ENCODE measurements at regions not wholly inside any gene's neighbourhood (a gene's known extent, or its start where the extent isn't known, plus 50 kb on each side); places are given as distances from the start of the nearest gene placed in this dataset.

DNA sequence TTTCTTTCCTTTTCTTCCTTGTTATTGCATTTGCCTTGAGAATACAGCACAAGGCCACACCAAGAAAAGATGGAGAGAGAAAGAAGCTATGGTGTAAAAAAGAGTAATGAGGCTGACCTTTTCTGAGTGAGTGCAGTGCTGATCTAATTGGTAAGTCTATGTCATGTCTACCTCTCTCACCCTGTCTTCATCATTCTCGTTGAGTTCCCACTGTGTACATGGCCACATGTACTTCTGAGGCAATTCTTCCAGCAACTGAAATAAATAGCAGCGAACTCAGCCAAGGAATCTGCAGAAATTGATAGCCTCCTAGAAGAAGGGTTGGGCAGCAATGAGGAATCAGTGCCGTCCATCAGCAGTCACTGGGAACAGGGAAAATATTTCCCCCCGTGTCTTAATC lies 367.2 kb upstream of the SPTLC3 start:
- DNase-seq, result no peak

DNA sequence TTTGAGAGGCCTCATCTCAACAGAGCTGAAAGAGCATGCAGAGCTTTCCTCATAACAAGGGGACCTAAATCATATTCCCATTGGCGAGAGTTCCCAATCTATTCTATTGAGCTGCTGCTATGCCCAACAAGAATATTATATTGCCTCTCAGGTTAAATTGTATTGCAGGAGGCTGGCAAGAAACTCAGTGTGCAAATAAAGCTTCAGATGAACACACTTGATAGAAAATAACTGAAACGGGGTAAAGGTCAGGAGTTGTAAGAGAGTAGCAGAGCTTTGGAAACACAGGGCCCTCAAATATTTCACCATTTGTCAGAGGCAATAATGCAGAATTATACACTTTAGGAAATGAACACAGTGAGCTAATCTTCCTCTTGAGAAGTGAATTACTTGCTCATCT lies 364.3 kb upstream of the SPTLC3 start:
- DNase-seq, result no peak

DNA sequence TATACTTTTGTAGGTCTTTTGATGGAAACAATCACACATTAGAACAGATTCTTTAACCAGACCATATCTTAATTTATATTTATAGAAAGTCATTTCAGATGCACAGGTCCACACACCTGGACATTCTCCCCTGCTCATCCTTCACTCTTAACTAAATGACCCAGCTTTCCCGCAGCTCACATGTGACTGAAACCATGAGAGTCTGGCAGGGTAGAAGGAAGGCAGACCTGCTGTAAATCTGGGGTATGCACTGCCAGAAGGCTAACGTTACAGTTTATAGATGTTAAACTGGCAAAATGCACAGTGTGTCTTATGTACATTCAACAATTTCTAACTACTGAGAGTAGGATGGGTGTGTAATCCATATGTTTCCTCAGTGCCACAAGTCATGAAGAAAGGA lies 359.5 kb upstream of the SPTLC3 start:
- DNase-seq, result no peak

DNA sequence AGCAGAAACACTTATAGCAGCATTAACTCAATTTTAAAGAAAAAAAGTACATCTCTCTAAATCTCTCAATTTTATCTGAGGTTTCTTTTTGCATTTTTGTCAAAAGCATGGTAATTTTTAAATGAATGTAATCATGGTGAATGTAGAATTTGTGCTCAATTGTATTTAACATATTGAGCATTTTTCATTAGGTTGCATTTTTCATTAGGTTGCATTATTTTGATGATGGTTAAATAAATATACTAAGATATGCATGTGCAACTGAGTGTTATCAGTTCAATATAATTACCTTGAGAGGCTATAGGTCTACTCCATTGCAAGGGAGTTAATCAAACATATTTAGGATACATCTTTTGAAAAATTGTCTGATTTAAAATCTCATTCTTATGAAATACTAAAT lies 355.1 kb upstream of the SPTLC3 start:
- no peak for DNase-seq

DNA sequence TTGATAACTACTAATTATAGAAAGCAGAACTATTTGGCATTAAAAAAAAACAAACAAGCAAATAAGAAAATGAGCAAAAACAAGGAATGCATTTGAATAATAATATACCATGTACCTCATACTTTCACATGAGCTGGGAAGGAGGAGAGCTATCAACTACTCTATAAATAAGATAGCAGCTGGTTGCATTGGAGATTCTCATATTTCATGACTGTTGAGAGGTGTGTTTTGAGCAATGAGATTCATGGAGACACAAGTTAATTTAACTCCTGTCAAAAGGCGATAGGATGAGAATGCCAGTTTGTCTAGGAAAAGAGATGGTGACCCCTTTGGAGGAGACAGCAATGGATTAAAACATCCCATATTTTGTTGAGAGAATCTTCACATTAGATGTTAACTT lies 348.8 kb upstream of the SPTLC3 start:
- DNase-seq, result no peak

DNA sequence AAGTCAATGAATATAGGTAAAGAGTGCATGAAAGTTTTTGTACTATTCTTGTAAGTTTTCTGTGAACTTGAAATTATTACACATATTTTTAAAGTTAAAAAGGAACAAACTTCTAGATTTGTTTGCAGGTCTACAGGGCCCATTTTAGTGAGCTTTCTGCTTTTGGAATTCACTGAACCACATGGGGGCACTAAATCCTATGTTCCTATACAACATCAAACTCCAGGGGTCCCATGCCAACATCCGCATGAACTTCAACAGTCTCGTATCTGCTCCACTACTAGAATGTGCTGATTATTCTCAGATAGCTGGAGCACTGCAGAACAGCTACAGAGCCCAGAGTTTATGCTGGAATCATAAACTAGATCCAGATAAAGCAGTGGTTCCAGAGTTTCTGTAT lies 347.9 kb upstream of the SPTLC3 start:
- DNase-seq, result no peak

DNA sequence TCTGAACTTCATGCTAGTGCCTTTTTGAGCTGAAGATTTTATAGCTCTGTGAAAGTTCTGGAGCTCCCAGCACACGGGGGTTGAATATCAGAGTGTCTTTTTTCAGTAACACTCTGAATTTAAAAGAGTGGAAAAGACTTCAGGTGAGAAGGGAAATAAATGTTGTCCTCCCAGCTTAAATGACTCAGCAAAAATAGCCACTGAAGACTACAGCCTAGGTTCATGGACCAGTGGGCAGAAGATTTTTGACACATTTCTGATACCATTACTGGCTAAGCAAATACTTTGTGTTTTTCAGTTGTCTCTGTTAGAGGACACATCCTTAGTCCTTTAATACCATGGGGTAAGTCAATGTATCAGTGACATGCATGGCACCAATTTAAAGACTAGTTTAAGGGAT lies 338.5 kb upstream of the SPTLC3 start:
- no peak for DNase-seq

DNA sequence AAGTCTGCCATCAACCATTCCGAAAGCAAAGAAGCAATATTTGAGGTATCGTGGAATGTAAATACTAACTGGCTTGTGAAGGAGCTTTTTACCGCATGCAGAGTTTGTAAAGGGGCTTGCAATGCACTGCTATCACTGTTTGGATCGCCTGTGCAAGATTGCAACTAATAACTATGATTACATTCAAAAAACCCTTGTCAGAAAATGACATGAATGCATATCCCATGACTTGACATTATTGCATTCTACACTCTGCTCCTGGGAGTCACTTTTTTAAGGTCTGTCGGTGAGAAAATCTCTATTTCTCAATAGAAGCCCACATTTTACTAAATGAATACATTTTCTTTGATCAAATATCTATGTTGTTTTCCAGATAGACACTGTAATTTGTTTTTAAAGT lies 335.4 kb upstream of the SPTLC3 start:
- no peak for DNase-seq

DNA sequence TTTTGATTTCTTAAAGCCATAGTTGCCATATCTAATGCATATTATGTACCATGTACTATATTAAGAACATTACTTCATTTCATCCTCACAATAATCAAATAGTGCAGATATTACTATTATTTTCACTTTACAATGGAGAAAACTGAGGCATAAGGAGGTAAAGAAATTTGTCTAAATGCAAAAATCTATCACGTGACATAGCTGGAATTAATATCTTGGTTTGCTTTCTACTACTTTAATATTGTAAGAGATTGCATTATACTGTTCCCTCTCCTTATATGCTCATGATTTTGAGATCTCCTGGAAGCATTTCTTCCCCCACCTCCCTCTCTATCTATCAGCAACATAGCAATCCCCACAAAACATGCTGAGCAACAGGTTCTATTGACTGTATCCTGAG lies 330.8 kb upstream of the SPTLC3 start:
- no peak for DNase-seq

DNA sequence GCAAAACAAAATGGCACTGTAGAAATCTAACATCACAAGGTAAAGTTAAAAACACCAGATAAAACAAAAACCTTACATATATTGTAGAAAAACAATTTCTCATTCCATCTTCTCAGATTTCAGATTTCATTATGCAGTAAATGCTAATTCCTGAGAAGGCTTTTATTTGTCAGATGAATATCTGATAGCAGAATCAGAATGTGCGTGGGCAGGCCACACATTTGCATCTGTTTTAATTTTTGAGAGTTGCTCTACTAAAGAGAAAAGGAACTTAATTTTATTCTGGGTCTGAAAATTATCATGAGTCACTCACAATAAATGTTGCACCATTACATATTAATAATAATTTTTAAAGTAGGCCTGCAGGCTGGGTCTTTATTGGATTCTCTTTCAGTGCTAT lies 329.3 kb upstream of the SPTLC3 start:
- DNase-seq, result peak in 8 of 56 donors; percentile 0 to 27 (median 6)

DNA sequence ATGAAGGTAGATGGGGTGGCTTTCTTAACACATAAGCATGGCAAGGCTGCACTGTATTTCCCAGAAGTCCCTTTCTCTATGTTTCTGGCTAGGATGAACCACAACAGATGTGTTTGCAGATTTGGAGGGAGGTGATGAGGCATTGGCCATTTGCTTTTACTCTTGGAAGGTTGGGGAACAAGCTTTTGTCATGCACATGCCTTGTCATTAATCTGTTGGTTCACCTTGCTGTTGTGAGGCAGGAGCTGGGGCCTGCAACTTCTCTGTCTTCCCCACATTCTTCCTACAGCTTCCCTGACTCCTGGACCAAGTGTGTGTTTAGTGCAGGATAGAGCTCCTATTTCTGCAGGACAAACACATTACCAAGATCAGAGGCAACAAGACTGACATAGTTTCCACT lies 326.2 kb upstream of the SPTLC3 start:
- no peak for DNase-seq

DNA sequence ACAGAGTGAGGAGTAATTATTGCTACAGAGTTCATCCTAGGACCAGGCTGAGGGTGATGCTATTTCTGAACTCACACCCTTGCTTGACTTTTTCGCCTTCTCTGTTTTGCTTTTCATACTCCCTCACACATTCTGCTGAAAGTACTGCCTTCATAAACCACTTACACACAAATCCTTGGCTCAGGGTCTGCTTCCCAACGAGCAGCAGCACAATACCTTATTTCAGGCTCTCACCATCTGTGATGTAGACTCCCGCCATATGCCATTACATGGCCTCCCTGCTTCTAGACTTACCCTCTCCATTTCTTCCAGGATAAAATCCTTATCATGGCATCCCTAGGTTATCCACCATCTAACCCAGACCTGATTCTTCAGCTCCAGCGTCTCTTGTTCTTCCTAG lies 321.3 kb upstream of the SPTLC3 start:
- peak in 2 of 56 donors; percentile 2 to 3 for DNase-seq

DNA sequence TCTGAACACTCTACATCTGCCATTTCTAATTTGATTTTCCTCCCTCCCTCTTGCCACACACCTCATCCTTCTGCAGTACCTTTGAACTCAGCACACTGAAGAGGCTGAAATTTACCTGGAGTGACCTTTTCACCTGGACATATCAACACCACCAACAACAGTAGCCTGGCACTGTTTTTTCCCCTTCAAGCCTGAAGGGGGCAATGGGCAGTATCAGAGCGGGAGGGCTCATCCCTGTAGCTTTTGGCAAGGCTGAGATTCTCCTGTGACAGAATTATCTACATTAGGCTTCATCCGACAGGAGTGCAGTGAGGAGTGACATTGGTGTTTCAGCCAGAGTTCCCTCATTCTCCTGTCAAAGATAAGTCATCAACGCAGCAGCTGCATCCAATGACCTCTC lies 312.8 kb upstream of the SPTLC3 start:
- no peak for DNase-seq

DNA sequence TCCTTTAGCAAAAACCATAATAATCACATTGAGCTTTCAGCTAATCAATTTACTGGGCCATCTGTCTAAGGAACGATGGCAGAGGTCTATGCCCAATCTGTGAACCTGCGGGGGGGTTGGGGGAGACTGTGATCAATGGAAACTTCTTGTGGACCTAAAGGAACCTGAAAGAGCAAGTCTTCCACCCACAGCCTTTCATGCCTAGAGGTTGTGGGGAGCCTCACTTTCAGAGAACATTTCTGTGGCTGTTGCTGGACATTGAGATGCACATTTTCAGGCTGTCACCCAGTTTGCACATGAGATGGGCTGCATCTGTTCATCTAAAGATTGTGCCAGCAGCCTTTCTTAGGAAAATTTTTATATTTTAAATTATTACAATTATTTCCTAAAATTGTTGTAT lies 310.0 kb upstream of the SPTLC3 start:
- DNase-seq, result no peak

DNA sequence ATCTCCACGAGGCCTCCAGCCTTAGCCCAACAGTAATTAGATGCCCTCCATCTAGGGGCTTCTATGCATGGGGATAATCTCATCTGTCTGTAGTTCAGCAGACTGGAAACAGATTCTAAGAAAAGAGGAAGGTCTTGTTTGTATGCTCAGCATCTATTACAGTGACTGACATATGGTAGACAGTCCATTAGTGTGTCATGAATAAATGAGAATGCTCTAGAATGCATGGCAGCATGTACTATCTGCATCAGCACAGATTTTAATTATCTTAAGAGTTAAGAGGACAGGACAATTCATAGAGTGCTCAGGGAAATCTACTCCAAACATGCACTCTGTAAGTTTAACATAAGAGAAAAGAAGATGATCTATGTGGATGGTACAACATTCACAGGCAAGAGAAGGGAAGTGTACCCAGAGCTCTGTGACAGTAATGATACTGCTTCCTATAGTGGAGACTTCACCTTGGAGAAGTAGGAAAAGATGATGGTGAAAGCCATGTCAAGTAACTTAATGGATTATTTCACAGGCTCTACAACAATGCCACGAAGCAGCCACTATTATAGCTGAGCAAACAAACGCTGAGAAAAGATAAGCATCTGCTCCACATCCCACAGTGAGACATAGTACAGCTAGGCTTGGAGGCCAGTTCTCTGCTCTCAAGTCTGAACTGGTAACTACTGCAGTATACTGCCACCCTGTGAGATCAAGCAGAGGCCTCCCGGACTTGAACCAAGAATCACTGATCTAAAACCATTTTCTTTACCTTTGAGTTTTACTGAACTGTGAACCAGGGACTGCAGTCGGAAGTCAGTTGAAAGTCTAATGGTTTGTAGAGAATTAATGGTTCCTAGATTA lies 309.2 kb upstream of the SPTLC3 start:
- no peak for DNase-seq

DNA sequence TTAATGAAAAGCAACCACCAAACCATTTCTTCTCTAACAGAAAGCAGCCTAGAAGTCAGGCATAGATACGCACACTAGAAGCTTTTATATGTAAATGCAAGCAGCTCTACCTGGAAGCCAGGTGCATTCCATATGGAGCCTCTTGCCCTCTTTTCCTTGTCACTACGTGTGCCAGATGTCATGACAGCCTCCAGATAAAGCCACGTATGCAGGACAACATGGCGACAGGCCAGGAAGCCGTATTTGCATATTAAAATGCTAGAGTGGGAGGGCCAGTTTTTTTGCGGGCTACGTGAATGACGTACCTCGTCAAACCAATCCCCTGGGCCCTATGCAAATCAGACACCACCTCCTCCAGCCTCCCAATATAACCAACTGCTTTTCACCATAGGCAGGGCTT lies 308.1 kb upstream of the SPTLC3 start:
- no peak for DNase-seq

DNA sequence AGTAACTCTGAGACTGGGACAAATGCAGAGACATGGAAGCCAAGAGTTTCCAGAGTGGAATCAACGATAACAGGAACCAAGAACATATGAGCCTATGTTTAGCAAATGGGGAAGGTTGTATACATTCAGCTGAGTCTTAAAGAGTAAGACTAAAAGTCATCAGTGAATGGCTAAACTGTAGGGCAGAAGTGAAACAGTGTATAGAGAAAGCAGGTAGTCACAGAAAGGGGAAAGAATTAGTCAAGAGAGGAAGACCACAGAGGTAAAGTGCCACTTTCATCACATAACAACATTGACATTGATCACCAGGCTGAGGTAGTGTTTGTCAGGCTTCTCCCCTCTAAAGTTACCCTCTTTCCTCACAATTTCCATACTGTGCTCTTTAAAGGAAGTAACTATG lies 306.5 kb upstream of the SPTLC3 start:
- no peak for DNase-seq

DNA sequence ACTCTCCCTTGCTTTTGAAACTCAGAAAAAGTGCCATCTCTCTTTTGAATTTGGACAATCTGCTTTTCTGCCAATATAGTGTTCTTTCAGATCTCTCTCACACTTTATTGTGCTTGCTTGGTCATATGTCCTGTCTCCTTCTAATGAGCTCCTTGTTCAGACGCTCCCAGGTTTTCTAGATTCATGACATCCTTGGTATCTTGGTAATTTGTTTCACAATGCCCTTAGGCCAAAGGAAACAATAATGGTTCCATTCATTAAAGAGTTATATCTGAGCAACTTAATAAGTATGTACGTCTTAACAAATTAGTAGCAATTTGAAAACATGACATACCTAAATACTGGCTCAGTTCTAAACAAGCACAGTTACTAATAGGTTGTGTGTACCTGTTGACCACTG lies 293.4 kb upstream of the SPTLC3 start:
- no peak for DNase-seq

DNA sequence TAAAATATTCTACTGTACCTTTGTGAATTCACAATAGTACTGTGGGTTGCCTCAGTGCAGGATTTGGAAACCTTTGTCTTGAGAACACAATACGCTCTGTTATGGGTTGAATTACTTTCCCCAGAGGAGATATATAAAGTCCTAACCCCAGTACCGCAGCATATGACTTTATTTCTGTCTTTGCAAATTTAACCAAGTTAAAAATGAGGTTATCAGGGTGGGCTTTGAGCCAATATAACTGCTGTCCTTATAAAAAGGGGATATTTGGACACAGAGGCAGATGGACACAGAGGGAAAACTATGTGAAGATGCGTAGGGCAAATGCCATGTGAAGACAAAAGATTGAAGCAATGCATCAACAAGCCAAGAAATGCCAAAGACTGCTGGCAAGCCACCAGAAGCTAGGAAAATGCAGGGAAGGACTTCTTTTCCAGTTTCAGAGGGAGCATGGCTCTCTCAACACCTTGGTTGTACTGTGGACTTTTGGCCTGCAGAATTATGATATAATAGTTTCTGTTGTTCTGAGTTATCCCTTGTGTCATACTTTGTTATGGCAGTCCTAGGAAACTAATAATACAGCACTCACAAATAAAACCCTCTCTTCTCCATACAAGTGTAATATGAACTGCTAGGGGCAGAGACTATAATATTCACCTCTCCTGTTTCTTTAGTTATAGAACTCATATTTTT lies 292.6 kb upstream of the SPTLC3 start:
- no peak for DNase-seq

DNA sequence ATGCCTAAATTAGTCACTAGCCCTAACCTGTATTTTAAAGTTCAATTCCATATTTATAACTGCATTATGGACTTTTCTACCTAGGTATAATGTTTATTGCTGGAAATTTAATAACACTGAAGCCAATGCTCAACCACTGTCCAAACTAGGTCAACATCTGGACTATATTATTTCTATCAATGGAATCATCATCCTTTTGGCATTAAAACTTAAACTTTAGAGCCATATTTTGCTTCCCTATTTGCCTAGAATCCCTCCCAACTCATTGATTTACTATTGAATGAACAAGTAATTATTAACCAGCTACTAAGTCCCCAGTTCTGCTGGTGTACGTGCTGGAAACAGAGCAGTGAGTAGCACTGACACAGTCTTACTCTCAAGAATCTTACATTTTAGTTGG lies 291.7 kb upstream of the SPTLC3 start:
- no peak for DNase-seq

DNA sequence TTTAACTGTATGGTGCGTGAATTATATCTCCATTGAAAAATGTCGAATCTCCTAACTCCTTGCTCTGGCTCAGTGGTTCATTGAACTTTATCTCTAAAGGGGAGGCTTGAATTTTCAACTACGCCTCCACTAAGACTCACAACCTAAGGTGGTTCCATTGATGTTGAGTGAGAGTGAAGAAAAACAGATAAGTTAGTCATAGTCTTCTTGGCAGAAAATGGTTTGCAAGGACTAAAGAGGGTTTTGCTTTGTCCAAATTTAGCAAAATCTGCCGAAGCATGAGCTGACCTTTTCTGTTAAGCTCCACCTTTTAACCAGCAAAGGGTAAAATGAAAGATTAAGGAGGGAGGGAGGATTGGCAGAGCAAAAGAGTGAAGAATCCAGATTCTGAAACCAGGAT lies 290.2 kb upstream of the SPTLC3 start:
- DNase-seq, result no peak

DNA sequence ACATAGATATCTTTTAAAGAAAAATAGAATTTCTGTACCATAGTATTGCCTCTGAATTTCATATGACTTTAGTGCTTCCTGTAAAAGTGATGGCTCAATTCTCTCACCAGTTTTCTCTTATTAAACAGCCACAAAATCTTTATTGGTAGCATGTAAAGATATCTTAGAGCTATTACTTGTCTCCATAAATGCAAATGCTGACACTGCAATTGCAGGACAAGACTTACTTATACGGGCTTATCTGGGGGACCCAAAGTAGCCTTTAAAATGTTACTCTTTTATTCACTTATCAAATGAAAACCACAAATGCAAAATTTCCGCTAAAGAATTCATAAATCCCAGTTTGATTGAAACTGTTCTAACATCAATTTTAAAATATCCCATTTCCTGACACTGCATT lies 287.1 kb upstream of the SPTLC3 start:
- DNase-seq, result no peak

DNA sequence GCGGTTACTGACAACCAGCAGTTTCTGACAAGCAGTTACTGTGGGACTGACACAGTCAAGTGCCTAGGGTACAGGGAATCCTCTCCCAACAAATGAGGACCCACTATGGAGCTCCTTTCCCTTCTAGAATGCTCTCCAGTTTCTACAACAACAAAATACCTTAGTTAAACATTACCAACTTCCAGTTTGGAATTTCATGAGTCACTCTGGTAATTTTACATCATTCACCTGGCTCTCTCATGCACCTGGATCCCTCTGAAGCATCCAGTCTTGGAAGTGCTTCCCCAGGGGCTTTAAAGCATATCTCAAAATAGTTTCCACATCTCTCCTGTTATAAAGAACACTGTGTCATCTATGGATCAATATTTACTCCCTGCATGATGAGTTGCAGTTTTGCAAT lies 286.7 kb upstream of the SPTLC3 start:
- no peak for DNase-seq

All from amygdala (tissue), 56 donors.